Mesendoderm (in vitro differentiated cells): ENCODE measurements at regions not wholly inside any gene's neighbourhood (a gene's known extent, or its start where the extent isn't known, plus 50 kb on each side); places are given as distances from the start of the nearest gene placed in this dataset.

Experiments
- DNase-seq: peaks from one replicate; pipeline ENCODE4 v3.0.0; 2013
- H2AK5ac ChIP-seq: 2 replicates; pipeline ENCODE4 v1.6.1; 2013; ENCODE audit warnings: low read length, inconsistent platforms
- H2BK120ac ChIP-seq: 2 replicates; pipeline ENCODE4 v1.6.1; 2013; ENCODE audit warnings: low read depth, mild to moderate bottlenecking, low read length, moderate library complexity, mixed read lengths
- H2BK15ac ChIP-seq: replicated peaks from 2 replicates; pipeline ENCODE4 v1.6.1; 2013; ENCODE audit warnings: low read depth, mild to moderate bottlenecking, moderate library complexity
- H2BK5ac ChIP-seq: 2 replicates; pipeline ENCODE4 v1.6.1; 2013; ENCODE audit warnings: low read length, inconsistent platforms
- H3K18ac ChIP-seq: 2 replicates; pipeline ENCODE4 v1.6.1; 2013; ENCODE audit warnings: mild to moderate bottlenecking, low read length, mixed read lengths
- H3K23ac ChIP-seq: one replicate; pipeline ENCODE4 v1.6.1; 2013; ENCODE audit warnings: low read length
- H3K27ac ChIP-seq: 2 replicates; pipeline ENCODE4 v1.5.1; 2013; ENCODE audit warnings: low read depth, mild to moderate bottlenecking, inconsistent platforms, low read length, moderate library complexity
- H3K27me3 ChIP-seq: 2 replicates; pipeline ENCODE4 v1.6.1; 2013; ENCODE audit warnings: low read length, control low read depth, mild to moderate bottlenecking, inconsistent platforms; ENCODE audit not compliant: insufficient read depth, poor library complexity
- H3K36me3 ChIP-seq: 2 replicates; pipeline ENCODE4 v1.6.1; 2013; ENCODE audit warnings: low read length, inconsistent platforms; ENCODE audit not compliant: control insufficient read depth, insufficient read depth
- H3K4ac ChIP-seq: one replicate; pipeline ENCODE4 v1.6.1; 2013; ENCODE audit warnings: low read depth, mild to moderate bottlenecking, low read length, moderate library complexity
- H3K4me1 ChIP-seq: 2 replicates; pipeline ENCODE4 v1.6.1; 2013; ENCODE audit warnings: low read depth, low read length, inconsistent platforms; ENCODE audit not compliant: control insufficient read depth
- H3K4me2 ChIP-seq: 2 replicates; pipeline ENCODE4 v1.6.1; 2013; ENCODE audit warnings: low read length
- H3K4me3 ChIP-seq: 2 replicates; pipeline ENCODE4 v1.5.1; 2013; ENCODE audit warnings: mild to moderate bottlenecking, low read length
- H3K56ac ChIP-seq: one replicate; pipeline ENCODE4 v1.6.1; 2013; ENCODE audit warnings: low read length
- H3K79me1 ChIP-seq: 2 replicates; pipeline ENCODE4 v1.6.1; 2013; ENCODE audit warnings: low read length, inconsistent platforms
- H3K79me2 ChIP-seq: 2 replicates; pipeline ENCODE4 v1.6.1; 2013; ENCODE audit warnings: mild to moderate bottlenecking, low read length; ENCODE audit not compliant: control insufficient read depth, insufficient read depth
- H3K9ac ChIP-seq: 2 replicates; pipeline ENCODE4 v1.6.1; 2013; ENCODE audit warnings: low read length, inconsistent platforms
- H4K5ac ChIP-seq: one replicate; pipeline ENCODE4 v1.6.1; 2013; ENCODE audit warnings: low read length
- H4K8ac ChIP-seq: one replicate; pipeline ENCODE4 v1.6.1; 2013; ENCODE audit warnings: low read depth, mild to moderate bottlenecking, control low read depth, low read length, moderate library complexity
- WGBS: extraction: QIAGEN DNeasy Blood & Tissue Kit; methylation state at CpG from one replicate; pipeline ENCODE4 v1.1.7; 2013; ENCODE audit warnings: low lambda C conversion rate, missing lambda C conversion rate; ENCODE audit not compliant: insufficient coverage; ENCODE audit errors: extremely low coverage; 5-methylcytosine and 5-hydroxymethylcytosine counted together

- no CpG with 5 or more reads among the region's 31 CpGs for WGBS
- H4K8ac ChIP-seq = no peak overlapping the region
- H3K9ac ChIP-seq = no peak overlapping the region
- H3K79me1 ChIP-seq = no peaks in the 10 kb centered on the region
- H4K5ac ChIP-seq = no peak overlapping the region
- no peak overlapping the region for H2AK5ac ChIP-seq
- no peak overlapping the region for H2BK120ac ChIP-seq
- no peak for DNase-seq
- no peak overlapping the region for H3K4ac ChIP-seq
- no peaks in the 10 kb centered on the region for H3K27me3 ChIP-seq
- no peak overlapping the region for H2BK15ac ChIP-seq
- H3K4me3 ChIP-seq = no peak overlapping the region
- no peak overlapping the region for H2BK5ac ChIP-seq
- no peak overlapping the region for H3K18ac ChIP-seq
- no peaks in the 10 kb centered on the region for H3K36me3 ChIP-seq
- H3K79me2 ChIP-seq = no peaks in the 10 kb centered on the region
- H3K4me2 ChIP-seq = no peak overlapping the region
- H3K56ac ChIP-seq = no peak overlapping the region
- no peak overlapping the region for H3K27ac ChIP-seq
- H3K23ac ChIP-seq = no peak overlapping the region
- no peaks in the 10 kb centered on the region for H3K4me1 ChIP-seq
These were observed 269.4 kb upstream of the MVB12B start for GRCh38 chr9:126057121-126057825.

GRCh38 chr9:126058011-126058531 is 268.6 kb upstream of the MVB12B start:
- H3K27me3 ChIP-seq = no peaks in the 10 kb centered on the region
- no peak overlapping the region for H3K27ac ChIP-seq

GRCh38 chr9:126058591-126058990 is 268.0 kb upstream of the MVB12B start:
- H2BK120ac ChIP-seq = no peak overlapping the region
- H3K4ac ChIP-seq = no peak overlapping the region
- no peak for DNase-seq
- H3K9ac ChIP-seq = no peak overlapping the region
- H3K27me3 ChIP-seq = no peaks in the 10 kb centered on the region
- H3K36me3 ChIP-seq = no peaks in the 10 kb centered on the region
- no peaks in the 10 kb centered on the region for H3K4me1 ChIP-seq
- H3K79me1 ChIP-seq = no peaks in the 10 kb centered on the region
- no peak overlapping the region for H2BK15ac ChIP-seq
- no peak overlapping the region for H3K18ac ChIP-seq
- H3K27ac ChIP-seq = no peak overlapping the region
- no CpG with 5 or more reads among the region's 16 CpGs for WGBS
- no peaks in the 10 kb centered on the region for H3K79me2 ChIP-seq
- H3K4me2 ChIP-seq = no peak overlapping the region
- H4K5ac ChIP-seq = no peak overlapping the region
- H3K56ac ChIP-seq = no peak overlapping the region
- no peak overlapping the region for H3K23ac ChIP-seq
- no peak overlapping the region for H2AK5ac ChIP-seq
- no peak overlapping the region for H4K8ac ChIP-seq
- no peak overlapping the region for H3K4me3 ChIP-seq
- no peak overlapping the region for H2BK5ac ChIP-seq

More at GRCh38 chr9:126058011-126058531, 268.6 kb upstream of the MVB12B start:
- Histone ChIP-seq H3K79me2 (no peaks in the 10 kb centered on the region), H4K5ac (no peak overlapping the region), H3K79me1 (no peaks in the 10 kb centered on the region), H3K9ac (no peak overlapping the region), H3K23ac (no peak overlapping the region), H3K56ac (no peak overlapping the region), H2BK5ac (no peak overlapping the region), H3K4ac (no peak overlapping the region), H3K4me2 (no peak overlapping the region), H3K4me3 (no peak overlapping the region), H3K4me1 (no peaks in the 10 kb centered on the region), H3K18ac (no peak overlapping the region), H2AK5ac (no peak overlapping the region), H2BK15ac (no peak overlapping the region), H4K8ac (no peak overlapping the region), H3K36me3 (no peaks in the 10 kb centered on the region), H2BK120ac (no peak overlapping the region)
- no peak for DNase-seq
- WGBS = no CpG with 5 or more reads among the region's 9 CpGs

DNA sequence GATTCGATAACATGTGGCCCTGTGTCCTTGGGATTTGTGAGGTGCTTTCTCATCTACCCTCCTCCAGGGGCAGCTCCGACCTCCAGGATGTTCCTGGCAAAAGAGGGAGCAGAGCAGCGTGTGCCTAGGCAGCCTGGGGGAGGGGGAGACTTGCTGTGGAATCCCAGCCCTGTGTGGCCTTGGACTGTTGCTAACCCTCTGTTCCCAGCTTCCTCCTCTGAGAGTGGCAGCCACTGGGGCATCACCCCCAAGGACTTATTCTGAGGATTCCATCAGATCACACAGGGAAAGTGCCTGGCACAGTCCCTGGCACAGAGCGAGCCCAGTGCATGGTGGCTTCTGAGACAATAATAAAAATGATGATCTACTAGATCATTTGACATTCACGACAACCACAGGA is 265.1 kb upstream of the MVB12B start:
- Histone ChIP-seq H3K9ac (no peak overlapping the region), H3K4me1 (no peaks in the 10 kb centered on the region), H3K4me3 (no peak overlapping the region), H3K4me2 (no peak overlapping the region), H4K8ac (no peak overlapping the region), H3K27me3 (no peaks in the 10 kb centered on the region), H3K36me3 (no peaks in the 10 kb centered on the region), H3K56ac (no peak overlapping the region), H2BK5ac (no peak overlapping the region), H3K27ac (no peak overlapping the region), H2BK120ac (no peak overlapping the region), H3K79me2 (no peaks in the 10 kb centered on the region), H4K5ac (no peak overlapping the region), H3K18ac (no peak overlapping the region), H3K79me1 (no peaks in the 10 kb centered on the region), H3K23ac (no peak overlapping the region), H2AK5ac (no peak overlapping the region), H3K4ac (no peak overlapping the region), H2BK15ac (no peak overlapping the region)
- no CpG with 5 or more reads among the region's 5 CpGs for WGBS
- no peak for DNase-seq

GRCh38 chr9:126062158-126062886 is 264.3 kb upstream of the MVB12B start:
- no peak overlapping the region for H3K56ac ChIP-seq
- no peak overlapping the region for H3K23ac ChIP-seq
- WGBS = no CpG with 5 or more reads among the region's 11 CpGs
- no peak overlapping the region for H3K27ac ChIP-seq
- no peak for DNase-seq
- no peaks in the 10 kb centered on the region for H3K79me2 ChIP-seq
- H2BK120ac ChIP-seq = no peak overlapping the region
- H4K5ac ChIP-seq = no peak overlapping the region
- H3K4me1 ChIP-seq = no peaks in the 10 kb centered on the region
- H3K36me3 ChIP-seq = no peaks in the 10 kb centered on the region
- no peaks in the 10 kb centered on the region for H3K27me3 ChIP-seq
- H3K79me1 ChIP-seq = no peaks in the 10 kb centered on the region
- H2AK5ac ChIP-seq = no peak overlapping the region
- no peak overlapping the region for H3K18ac ChIP-seq
- no peak overlapping the region for H3K4me3 ChIP-seq
- H2BK5ac ChIP-seq = no peak overlapping the region
- no peak overlapping the region for H3K9ac ChIP-seq
- H3K4ac ChIP-seq = no peak overlapping the region
- H4K8ac ChIP-seq = no peak overlapping the region
- no peak overlapping the region for H3K4me2 ChIP-seq
- H2BK15ac ChIP-seq = no peak overlapping the region
